CD4-positive, alpha-beta T cell (primary cell): ENCODE measurements at regions not wholly inside any gene's neighbourhood (a gene's known extent, or its start where the extent isn't known, plus 50 kb on each side); places are given as distances from the start of the nearest gene placed in this dataset.

Source experiments
- ATAC-seq: fragments of 200-7000 bp; cut with Tn5 transposase; one replicate; pipeline ENCODE4 v1.10.0; 2022; ENCODE audit warnings: mild to moderate bottlenecking; ENCODE audit not compliant: poor library complexity
- CTCF ChIA-PET: fragments of 350-600 bp; sonication (Branson Sonifier 250); formaldehyde crosslinking; loops from one replicate; lab custom pipeline; 2021; ENCODE audit warnings: antibody characterized with exemption, inconsistent platforms; lab: Charles Lee
- POLR2A ChIA-PET: fragments of 350-600 bp; sonication (Branson Sonifier 250); formaldehyde crosslinking; loops from one replicate; lab custom pipeline; 2021; ENCODE audit warnings: antibody characterized with exemption, inconsistent platforms; lab: Charles Lee
- DNase-seq, 14 experiments: peaks; one replicate each; pipeline ENCODE4 v3.0.0-alpha.2; 2013 to 2020; ENCODE audit warnings: mixed read lengths in 2 of 14
- H3K27ac ChIP-seq, 2 donors: one replicate each; pipeline versions ENCODE4 v1.5.1 to v1.7.0; 2013; ENCODE audit warnings: low read length in 2 of 2, low read depth in 1 of 2, mild to moderate bottlenecking in 1 of 2
- H3K27me3 ChIP-seq, 2 experiments: 1 replicate in 1 of 2; 2 replicates in 1 of 2; pipeline versions ENCODE4 v1.6.1 to v1.7.0; 2013; ENCODE audit warnings: low read length in 2 of 2, control low read depth in 1 of 2, mild to moderate bottlenecking in 1 of 2, moderate library complexity in 1 of 2; ENCODE audit not compliant: insufficient read depth in 2 of 2, control insufficient read depth in 1 of 2
- H3K36me3 ChIP-seq: one replicate; pipeline ENCODE4 v1.6.1; 2013; ENCODE audit warnings: low read length, control low read depth; ENCODE audit not compliant: insufficient read depth
- H3K4me1 ChIP-seq: one replicate; pipeline ENCODE4 v1.6.1; 2013; ENCODE audit warnings: low read length, control low read depth; ENCODE audit not compliant: insufficient read depth
- H3K4me3 ChIP-seq: one replicate; pipeline ENCODE4 v1.5.1; 2013; ENCODE audit warnings: mild to moderate bottlenecking, low read length, moderate library complexity
- H3K9me3 ChIP-seq, 2 experiments: 1 replicate in 1 of 2; 2 replicates in 1 of 2; pipeline versions ENCODE4 v1.6.1 to v1.7.0; 2013; ENCODE audit warnings: low read length in 2 of 2, mild to moderate bottlenecking in 2 of 2, control low read depth in 1 of 2, moderate library complexity in 1 of 2; ENCODE audit not compliant: control insufficient read depth in 1 of 2, insufficient read depth in 1 of 2
- H3K27ac Mint-ChIP-seq: one replicate; pipeline ENCODE4 v1.8.0; 2020; ENCODE audit warnings: mixed read lengths
- H3K27me3 Mint-ChIP-seq: one replicate; pipeline ENCODE4 v1.8.0; 2021; ENCODE audit warnings: mixed read lengths
- H3K36me3 Mint-ChIP-seq: one replicate; pipeline ENCODE4 v1.8.0; 2021; ENCODE audit warnings: low read depth, mixed read lengths
- H3K4me1 Mint-ChIP-seq: one replicate; pipeline ENCODE4 v1.8.0; 2021; ENCODE audit warnings: low read depth, mixed read lengths
- H3K4me3 Mint-ChIP-seq: one replicate; pipeline ENCODE4 v1.8.0; 2020; ENCODE audit warnings: mild to moderate bottlenecking, mixed read lengths
- H3K9me3 Mint-ChIP-seq: one replicate; pipeline ENCODE4 v1.8.0; 2020; ENCODE audit warnings: mixed read lengths
- intact Hi-C, 2 experiments: fragments of 100-400 bp; cut with DNase I in 1 of 2; cut with micrococcal nuclease in 1 of 2; formaldehyde crosslinking; loops; one replicate each; pipeline versions ENCODE4 v1.15.1 to v1.9.0; 2023 to 2025; cut with DNase I, micrococcal nuclease
- TF ChIP-seq, protein P1 (sequence below): fragments of 200-600 bp; IDR thresholded peaks from one replicate; pipeline ENCODE4 v1.8.0; 2022; ENCODE audit warnings: antibody characterized with exemption, mild to moderate bottlenecking

DNA sequence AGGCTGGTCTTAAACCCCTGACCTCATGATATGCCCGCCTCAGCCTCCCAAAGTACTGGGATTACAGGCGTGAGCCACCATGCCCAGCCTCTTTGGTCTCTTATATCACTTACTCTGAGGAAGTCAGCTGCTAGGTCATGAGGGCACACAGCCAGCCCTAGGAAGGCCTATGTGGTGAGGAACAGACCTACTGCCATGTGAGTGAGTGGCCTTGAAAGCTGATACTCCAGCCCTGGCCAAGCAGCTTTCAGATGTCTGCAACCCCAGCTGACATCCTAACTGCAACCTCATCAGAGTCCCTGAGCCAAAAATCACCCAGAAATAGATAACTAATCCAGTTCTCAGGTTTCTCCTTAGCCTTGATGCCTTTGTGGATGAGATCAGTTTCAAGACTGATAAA is 224.3 kb downstream of the EDEM1 start:
- Histone ChIP-seq H3K4me1 (no peaks in the 10 kb centered on the region), H3K27me3 (no peaks in the 10 kb centered on the region), H3K4me3 (no peak overlapping the region), H3K9me3 (no peaks in the 10 kb centered on the region), H3K36me3 (no peaks in the 10 kb centered on the region), H3K27ac (no peak overlapping the region)
- H3K27ac Mint-ChIP-seq: no peak overlapping the region
- no peak for ATAC-seq
- no peaks in the 10 kb centered on the region for H3K4me1 Mint-ChIP-seq
- CTCF ChIA-PET: no interaction called here
- no peaks in the 10 kb centered on the region for H3K36me3 Mint-ChIP-seq
- DNase-seq: no peak
- intact Hi-C loops: no loop called here
- H3K4me3 Mint-ChIP-seq: no peak overlapping the region
- H3K9me3 Mint-ChIP-seq: peaks cover 5% of the 10 kb centered on the region
- POLR2A ChIA-PET: no interaction called here
- TF ChIP-seq, protein P1, sequence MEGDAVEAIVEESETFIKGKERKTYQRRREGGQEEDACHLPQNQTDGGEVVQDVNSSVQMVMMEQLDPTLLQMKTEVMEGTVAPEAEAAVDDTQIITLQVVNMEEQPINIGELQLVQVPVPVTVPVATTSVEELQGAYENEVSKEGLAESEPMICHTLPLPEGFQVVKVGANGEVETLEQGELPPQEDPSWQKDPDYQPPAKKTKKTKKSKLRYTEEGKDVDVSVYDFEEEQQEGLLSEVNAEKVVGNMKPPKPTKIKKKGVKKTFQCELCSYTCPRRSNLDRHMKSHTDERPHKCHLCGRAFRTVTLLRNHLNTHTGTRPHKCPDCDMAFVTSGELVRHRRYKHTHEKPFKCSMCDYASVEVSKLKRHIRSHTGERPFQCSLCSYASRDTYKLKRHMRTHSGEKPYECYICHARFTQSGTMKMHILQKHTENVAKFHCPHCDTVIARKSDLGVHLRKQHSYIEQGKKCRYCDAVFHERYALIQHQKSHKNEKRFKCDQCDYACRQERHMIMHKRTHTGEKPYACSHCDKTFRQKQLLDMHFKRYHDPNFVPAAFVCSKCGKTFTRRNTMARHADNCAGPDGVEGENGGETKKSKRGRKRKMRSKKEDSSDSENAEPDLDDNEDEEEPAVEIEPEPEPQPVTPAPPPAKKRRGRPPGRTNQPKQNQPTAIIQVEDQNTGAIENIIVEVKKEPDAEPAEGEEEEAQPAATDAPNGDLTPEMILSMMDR: no peak
- peaks cover 36% of the 10 kb centered on the region for H3K27me3 Mint-ChIP-seq

DNA sequence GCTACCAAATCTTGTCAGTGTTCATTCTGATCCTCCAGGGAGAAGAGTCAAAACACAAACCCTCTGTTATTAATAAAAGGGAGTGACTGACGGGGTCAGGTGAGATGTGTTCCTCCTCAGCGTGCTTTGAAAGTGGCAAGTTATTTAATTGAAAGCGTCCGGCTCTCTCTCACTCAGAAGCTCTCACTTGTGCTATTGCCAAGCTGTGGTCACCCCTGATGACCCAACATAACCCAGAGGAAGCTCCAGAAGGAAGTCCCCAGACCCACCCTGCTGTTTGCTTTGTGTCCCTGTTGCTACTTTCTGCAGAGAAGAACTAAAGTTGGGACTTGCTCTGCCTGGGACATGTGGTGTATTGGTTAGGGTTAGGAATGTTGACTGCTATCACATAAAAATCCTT is 235.6 kb downstream of the EDEM1 start:
- Histone ChIP-seq H3K4me3 (no peak overlapping the region), H3K27me3 (no peaks in the 10 kb centered on the region), H3K36me3 (no peaks in the 10 kb centered on the region), H3K4me1 (peaks cover 5% of the 10 kb centered on the region), H3K9me3 (no peaks in the 10 kb centered on the region), H3K27ac (no peak overlapping the region)
- DNase-seq (peak in 3 of 14 experiments; percentile 6 to 21 (median 19)), ATAC-seq (no peak)
- ChIA-PET POLR2A (no interaction called here), CTCF (no interaction called here)
- Mint-ChIP-seq H3K4me1 (no peaks in the 10 kb centered on the region), H3K27me3 (peaks cover 11% of the 10 kb centered on the region), H3K9me3 (no peaks in the 10 kb centered on the region), H3K27ac (no peak overlapping the region), H3K4me3 (no peak overlapping the region), H3K36me3 (no peaks in the 10 kb centered on the region)
- intact Hi-C loops: loop anchor here in 1 of 2 experiments (10.0 kb wide), 1 partner anchor 288 kb away; no protein-coding TSS in a partner anchor
- TF ChIP-seq, protein P1: no peak

DNA sequence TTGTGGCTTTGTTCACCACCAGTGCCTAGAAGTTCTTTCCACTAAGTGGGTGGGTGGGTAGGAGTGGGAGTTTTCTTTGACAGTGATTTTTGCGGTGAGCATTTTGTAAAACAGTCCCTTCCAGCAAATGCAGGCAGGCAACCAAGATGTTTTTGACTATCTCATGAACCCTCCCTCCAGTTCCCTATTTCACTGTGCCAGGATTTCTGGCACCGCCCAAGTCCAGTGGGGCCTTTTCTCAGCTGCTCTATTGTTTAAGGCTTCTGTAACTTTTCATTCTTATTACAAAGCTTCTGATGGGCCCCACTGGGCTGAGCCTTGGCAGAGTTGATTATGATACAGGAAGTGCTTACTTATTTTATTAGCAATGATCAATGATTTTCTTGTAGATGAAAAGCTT is 236.0 kb downstream of the EDEM1 start:
- peaks cover 5% of the 10 kb centered on the region for H3K4me1 ChIP-seq
- no peak overlapping the region for H3K4me3 Mint-ChIP-seq
- no peak for ATAC-seq

More for the DNA sequence above, 236.0 kb downstream of the EDEM1 start:
- intact Hi-C loops: loop anchor here in 1 of 2 experiments (10.0 kb wide), 1 partner anchor 289 kb away; no protein-coding TSS in a partner anchor
- ChIA-PET CTCF (no interaction called here), POLR2A (no interaction called here)
- no peak overlapping the region for H3K27ac Mint-ChIP-seq
- Histone ChIP-seq H3K27me3 (no peaks in the 10 kb centered on the region), H3K4me3 (no peak overlapping the region), H3K27ac (no peak overlapping the region), H3K36me3 (no peaks in the 10 kb centered on the region), H3K9me3 (no peaks in the 10 kb centered on the region)
- DNase-seq: no peak
- no peaks in the 10 kb centered on the region for H3K4me1 Mint-ChIP-seq
- H3K27me3 Mint-ChIP-seq: peaks cover 11% of the 10 kb centered on the region
- H3K9me3 Mint-ChIP-seq: no peaks in the 10 kb centered on the region
- TF ChIP-seq, protein P1: no peak
- H3K36me3 Mint-ChIP-seq: no peaks in the 10 kb centered on the region
